GM12864 (cell line): ENCODE measurements at regions not wholly inside any gene's neighbourhood (a gene's known extent, or its start where the extent isn't known, plus 50 kb on each side); places are given as distances from the start of the nearest gene placed in this dataset.
"Not testable (repeated sequence)": the region's sequence is repeated elsewhere in the genome, so short reads cannot be mapped to it uniquely, and the experiment has no call there.

Source experiments
- DNase-seq: peaks from one replicate; pipeline ENCODE4 v3.0.0-alpha.2; 2011; ENCODE audit warnings: low read depth
- H3K4me3 ChIP-seq: 2 replicates; pipeline ENCODE4 v1.5.1; 2011; ENCODE audit warnings: mild to moderate bottlenecking, low read depth, low read length, control low read depth
- CTCF ChIP-seq: IDR thresholded peaks from 2 replicates; pipeline ENCODE4 v1.5.1; 2011; ENCODE audit warnings: low read depth, mild to moderate bottlenecking, moderate library complexity, low read length, control low read depth, inconsistent platforms; ENCODE audit errors: missing control alignments

- no peak for TF ChIP-seq CTCF
- no peak overlapping the region for H3K4me3 ChIP-seq
- no peak for DNase-seq
Measured at GRCh38 chr4:132097041-132097440, 1052.1 kb upstream of the PCDH10 start.

GRCh38 chr4:132101526-132101925, 1047.6 kb upstream of the PCDH10 start:
- DNase-seq: no peak
- no peak overlapping the region for H3K4me3 ChIP-seq
- TF ChIP-seq CTCF: no peak

DNA sequence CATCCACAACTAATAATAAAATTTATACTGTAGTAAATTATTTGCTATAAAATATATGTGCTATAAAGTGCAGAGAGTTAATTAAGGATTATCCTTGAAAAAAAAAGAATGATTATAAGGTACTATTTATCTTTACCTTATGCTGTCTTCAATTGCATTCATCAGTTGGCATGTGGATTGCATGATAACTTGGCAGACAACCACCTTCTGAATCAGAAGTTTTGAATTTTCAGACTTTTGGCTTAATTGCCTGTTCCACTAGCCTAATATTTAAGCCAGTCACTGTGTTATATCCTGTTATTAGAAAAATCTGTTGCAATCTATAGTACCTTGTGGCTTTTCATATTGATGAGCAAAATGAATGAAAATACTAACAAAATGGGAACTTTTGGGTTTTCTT, 1040.3 kb upstream of the PCDH10 start:
- DNase-seq: no peak
- H3K4me3 ChIP-seq: no peak overlapping the region
- TF ChIP-seq CTCF: no peak

DNA sequence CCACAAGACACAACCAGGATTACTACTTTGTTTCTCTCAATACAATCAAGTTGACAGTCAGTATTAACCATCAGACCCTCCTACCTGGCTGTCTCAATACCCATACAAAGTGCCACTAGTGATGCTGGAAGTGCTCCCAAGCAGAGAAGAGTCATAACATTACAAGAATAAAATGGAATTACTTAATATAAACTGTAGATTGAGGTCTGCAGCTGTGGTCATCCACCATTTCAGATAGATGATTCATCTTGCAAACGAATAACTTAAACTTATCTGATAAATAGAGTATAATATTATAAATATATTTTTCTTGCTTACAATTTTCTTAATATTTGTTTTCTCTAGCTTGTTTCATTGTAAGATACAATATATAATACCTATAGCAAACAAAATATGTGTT, 1034.2 kb upstream of the PCDH10 start:
- no peak overlapping the region for H3K4me3 ChIP-seq
- no peak for DNase-seq
- TF ChIP-seq CTCF: no peak

DNA sequence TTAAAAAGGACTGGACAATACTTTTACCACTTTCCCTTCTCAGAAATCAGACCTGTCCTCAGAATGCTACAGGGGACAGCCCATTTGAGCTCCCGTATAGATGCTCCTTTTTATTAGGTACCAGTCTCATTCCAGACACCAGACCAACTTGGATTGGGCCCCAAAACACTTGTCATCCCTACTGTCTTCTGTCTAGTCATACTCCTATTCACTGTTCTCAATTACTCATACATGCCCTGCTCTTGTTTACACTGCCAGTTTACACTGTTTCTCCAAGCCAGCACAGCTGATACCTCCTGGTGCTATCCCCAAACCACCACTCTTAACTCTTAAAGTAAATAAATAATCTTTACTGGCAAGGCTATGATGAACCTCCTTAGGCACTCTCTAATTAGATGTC, 1026.4 kb upstream of the PCDH10 start:
- not testable (repeated sequence) for H3K4me3 ChIP-seq, DNase-seq

- no peak overlapping the region for H3K4me3 ChIP-seq
- no peak for DNase-seq
- no peak for TF ChIP-seq CTCF
Measured at GRCh38 chr4:132123870-132124623, 1025.0 kb upstream of the PCDH10 start.

DNA sequence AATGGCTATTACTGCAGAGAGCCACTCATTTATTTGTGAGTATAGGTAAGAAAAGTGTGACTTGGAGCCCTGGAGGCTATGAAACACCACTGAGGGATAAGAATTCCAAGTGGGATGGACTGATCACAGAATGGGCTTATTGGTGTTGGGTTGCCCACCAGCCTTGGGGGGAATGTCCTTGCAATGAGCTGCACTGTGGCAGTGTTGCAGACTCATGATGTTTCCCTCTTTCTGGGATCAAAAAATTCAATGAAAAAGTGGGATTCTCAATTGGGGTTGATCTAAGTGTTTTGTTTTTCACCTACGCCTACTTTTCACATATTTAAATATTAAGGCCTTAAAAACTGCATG, 1024.5 kb upstream of the PCDH10 start:
- DNase-seq: no peak

More for the DNA sequence above, 1024.5 kb upstream of the PCDH10 start:
- no peak overlapping the region for H3K4me3 ChIP-seq
- TF ChIP-seq CTCF: no peak
